CD4-positive, alpha-beta T cell (primary cell): ENCODE measurements at regions not wholly inside any gene's neighbourhood (a gene's known extent, or its start where the extent isn't known, plus 50 kb on each side); places are given as distances from the start of the nearest gene placed in this dataset.

Source experiments
- ATAC-seq: fragments of 200-7000 bp; cut with Tn5 transposase; one replicate; pipeline ENCODE4 v1.10.0; 2022; ENCODE audit warnings: mild to moderate bottlenecking; ENCODE audit not compliant: poor library complexity
- CTCF ChIA-PET: fragments of 350-600 bp; sonication (Branson Sonifier 250); formaldehyde crosslinking; loops from one replicate; lab custom pipeline; 2021; ENCODE audit warnings: antibody characterized with exemption, inconsistent platforms; lab: Charles Lee
- POLR2A ChIA-PET: fragments of 350-600 bp; sonication (Branson Sonifier 250); formaldehyde crosslinking; loops from one replicate; lab custom pipeline; 2021; ENCODE audit warnings: antibody characterized with exemption, inconsistent platforms; lab: Charles Lee
- DNase-seq, 14 experiments: peaks; one replicate each; pipeline ENCODE4 v3.0.0-alpha.2; 2013 to 2020; ENCODE audit warnings: mixed read lengths in 2 of 14
- H3K27ac ChIP-seq, 2 donors: one replicate each; pipeline versions ENCODE4 v1.5.1 to v1.7.0; 2013; ENCODE audit warnings: low read length in 2 of 2, low read depth in 1 of 2, mild to moderate bottlenecking in 1 of 2
- H3K27me3 ChIP-seq, 2 experiments: 1 replicate in 1 of 2; 2 replicates in 1 of 2; pipeline versions ENCODE4 v1.6.1 to v1.7.0; 2013; ENCODE audit warnings: low read length in 2 of 2, control low read depth in 1 of 2, mild to moderate bottlenecking in 1 of 2, moderate library complexity in 1 of 2; ENCODE audit not compliant: insufficient read depth in 2 of 2, control insufficient read depth in 1 of 2
- H3K36me3 ChIP-seq: one replicate; pipeline ENCODE4 v1.6.1; 2013; ENCODE audit warnings: low read length, control low read depth; ENCODE audit not compliant: insufficient read depth
- H3K4me1 ChIP-seq: one replicate; pipeline ENCODE4 v1.6.1; 2013; ENCODE audit warnings: low read length, control low read depth; ENCODE audit not compliant: insufficient read depth
- H3K4me3 ChIP-seq: one replicate; pipeline ENCODE4 v1.5.1; 2013; ENCODE audit warnings: mild to moderate bottlenecking, low read length, moderate library complexity
- H3K9me3 ChIP-seq, 2 experiments: 1 replicate in 1 of 2; 2 replicates in 1 of 2; pipeline versions ENCODE4 v1.6.1 to v1.7.0; 2013; ENCODE audit warnings: low read length in 2 of 2, mild to moderate bottlenecking in 2 of 2, control low read depth in 1 of 2, moderate library complexity in 1 of 2; ENCODE audit not compliant: control insufficient read depth in 1 of 2, insufficient read depth in 1 of 2
- H3K27ac Mint-ChIP-seq: one replicate; pipeline ENCODE4 v1.8.0; 2020; ENCODE audit warnings: mixed read lengths
- H3K27me3 Mint-ChIP-seq: one replicate; pipeline ENCODE4 v1.8.0; 2021; ENCODE audit warnings: mixed read lengths
- H3K36me3 Mint-ChIP-seq: one replicate; pipeline ENCODE4 v1.8.0; 2021; ENCODE audit warnings: low read depth, mixed read lengths
- H3K4me1 Mint-ChIP-seq: one replicate; pipeline ENCODE4 v1.8.0; 2021; ENCODE audit warnings: low read depth, mixed read lengths
- H3K4me3 Mint-ChIP-seq: one replicate; pipeline ENCODE4 v1.8.0; 2020; ENCODE audit warnings: mild to moderate bottlenecking, mixed read lengths
- H3K9me3 Mint-ChIP-seq: one replicate; pipeline ENCODE4 v1.8.0; 2020; ENCODE audit warnings: mixed read lengths
- intact Hi-C, 2 experiments: fragments of 100-400 bp; cut with DNase I in 1 of 2; cut with micrococcal nuclease in 1 of 2; formaldehyde crosslinking; loops; one replicate each; pipeline versions ENCODE4 v1.15.1 to v1.9.0; 2023 to 2025; cut with DNase I, micrococcal nuclease
- TF ChIP-seq, protein P1 (sequence below): fragments of 200-600 bp; IDR thresholded peaks from one replicate; pipeline ENCODE4 v1.8.0; 2022; ENCODE audit warnings: antibody characterized with exemption, mild to moderate bottlenecking

- Histone ChIP-seq H3K27ac (no peak overlapping the region), H3K4me3 (no peak overlapping the region), H3K9me3 (peaks cover 4 to 5% of the 10 kb centered on the region in 2 experiments), H3K36me3 (no peaks in the 10 kb centered on the region), H3K4me1 (no peaks in the 10 kb centered on the region), H3K27me3 (no peaks in the 10 kb centered on the region)
- no peak for ATAC-seq
- no peak for DNase-seq
- POLR2A ChIA-PET: no interaction called here
- H3K36me3 Mint-ChIP-seq: no peaks in the 10 kb centered on the region
- no peaks in the 10 kb centered on the region for H3K27me3 Mint-ChIP-seq
- intact Hi-C loops: no loop called here
- no peak overlapping the region for H3K27ac Mint-ChIP-seq
- TF ChIP-seq, protein P1, sequence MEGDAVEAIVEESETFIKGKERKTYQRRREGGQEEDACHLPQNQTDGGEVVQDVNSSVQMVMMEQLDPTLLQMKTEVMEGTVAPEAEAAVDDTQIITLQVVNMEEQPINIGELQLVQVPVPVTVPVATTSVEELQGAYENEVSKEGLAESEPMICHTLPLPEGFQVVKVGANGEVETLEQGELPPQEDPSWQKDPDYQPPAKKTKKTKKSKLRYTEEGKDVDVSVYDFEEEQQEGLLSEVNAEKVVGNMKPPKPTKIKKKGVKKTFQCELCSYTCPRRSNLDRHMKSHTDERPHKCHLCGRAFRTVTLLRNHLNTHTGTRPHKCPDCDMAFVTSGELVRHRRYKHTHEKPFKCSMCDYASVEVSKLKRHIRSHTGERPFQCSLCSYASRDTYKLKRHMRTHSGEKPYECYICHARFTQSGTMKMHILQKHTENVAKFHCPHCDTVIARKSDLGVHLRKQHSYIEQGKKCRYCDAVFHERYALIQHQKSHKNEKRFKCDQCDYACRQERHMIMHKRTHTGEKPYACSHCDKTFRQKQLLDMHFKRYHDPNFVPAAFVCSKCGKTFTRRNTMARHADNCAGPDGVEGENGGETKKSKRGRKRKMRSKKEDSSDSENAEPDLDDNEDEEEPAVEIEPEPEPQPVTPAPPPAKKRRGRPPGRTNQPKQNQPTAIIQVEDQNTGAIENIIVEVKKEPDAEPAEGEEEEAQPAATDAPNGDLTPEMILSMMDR: no peak
- peaks cover 19% of the 10 kb centered on the region for H3K9me3 Mint-ChIP-seq
- no peaks in the 10 kb centered on the region for H3K4me1 Mint-ChIP-seq
- CTCF ChIA-PET: no interaction called here
- H3K4me3 Mint-ChIP-seq: no peak overlapping the region
These were observed 625.3 kb downstream of the MMUT start for GRCh38 chr6:48837744-48838143.

- Mint-ChIP-seq H3K4me1 (no peaks in the 10 kb centered on the region), H3K27ac (no peak overlapping the region)
These were observed 627.6 kb downstream of the MMUT start for GRCh38 chr6:48835421-48835958.

GRCh38 chr6:48834706-48835105, 628.3 kb downstream of the MMUT start:
- Histone ChIP-seq H3K9me3 (no peaks in the 10 kb centered on the region), H3K36me3 (no peaks in the 10 kb centered on the region), H3K4me3 (no peak overlapping the region), H3K27me3 (no peaks in the 10 kb centered on the region), H3K27ac (no peak overlapping the region), H3K4me1 (no peaks in the 10 kb centered on the region)
- POLR2A ChIA-PET: no interaction called here
- Mint-ChIP-seq H3K27ac (no peak overlapping the region), H3K27me3 (no peaks in the 10 kb centered on the region), H3K36me3 (no peaks in the 10 kb centered on the region), H3K4me1 (no peaks in the 10 kb centered on the region), H3K9me3 (peaks cover 6% of the 10 kb centered on the region), H3K4me3 (no peak overlapping the region)
- no peak for DNase-seq
- CTCF ChIA-PET: no interaction called here
- no peak for ATAC-seq
- TF ChIP-seq, protein P1: no peak
- intact Hi-C loops: no loop called here

More at GRCh38 chr6:48835421-48835958, 627.6 kb downstream of the MMUT start:
- H3K36me3 Mint-ChIP-seq: no peaks in the 10 kb centered on the region
- ChIA-PET POLR2A (no interaction called here), CTCF (no interaction called here)
- intact Hi-C loops: no loop called here
- DNase-seq: no peak
- no peak overlapping the region for H3K4me3 Mint-ChIP-seq
- H3K27me3 Mint-ChIP-seq: no peaks in the 10 kb centered on the region
- TF ChIP-seq, protein P1: no peak
- Histone ChIP-seq H3K4me1 (no peaks in the 10 kb centered on the region), H3K36me3 (no peaks in the 10 kb centered on the region), H3K4me3 (no peak overlapping the region), H3K27ac (no peak overlapping the region), H3K9me3 (no peaks in the 10 kb centered on the region), H3K27me3 (no peaks in the 10 kb centered on the region)
- peaks cover 12% of the 10 kb centered on the region for H3K9me3 Mint-ChIP-seq
- ATAC-seq: no peak
